Parathyroid adenoma (tissue), 2 donors: ENCODE measurements at regions not wholly inside any gene's neighbourhood (a gene's known extent, or its start where the extent isn't known, plus 50 kb on each side); places are given as distances from the start of the nearest gene placed in this dataset.

Source experiments
- H2AFZ ChIP-seq: fragments of 300-600 bp; sonication (generic); one replicate; pipeline ENCODE4 v1.7.0; 2017; ENCODE audit warnings: antibody characterized with exemption, mild to moderate bottlenecking
- H3K27ac ChIP-seq: fragments of 300-600 bp; sonication (generic); one replicate; pipeline ENCODE4 v1.7.0; 2017
- H3K27me3 ChIP-seq: fragments of 300-600 bp; sonication (generic); one replicate; pipeline ENCODE4 v1.7.0; 2017; ENCODE audit warnings: low read length; ENCODE audit not compliant: control insufficient read depth, insufficient read depth
- H3K36me3 ChIP-seq: fragments of 300-600 bp; sonication (generic); one replicate; pipeline ENCODE4 v1.7.0; 2017; ENCODE audit warnings: low read length; ENCODE audit not compliant: control insufficient read depth, insufficient read depth
- H3K4me1 ChIP-seq: fragments of 300-600 bp; sonication (generic); one replicate; pipeline ENCODE4 v1.7.0; 2017; ENCODE audit warnings: control low read depth
- H3K4me2 ChIP-seq: fragments of 300-600 bp; sonication (generic); one replicate; pipeline ENCODE4 v1.7.0; 2017; ENCODE audit warnings: low read length
- H3K4me3 ChIP-seq: fragments of 300-600 bp; sonication (generic); one replicate; pipeline ENCODE4 v1.7.0; 2017; ENCODE audit warnings: low read depth, low read length
- H3K79me2 ChIP-seq: fragments of 300-600 bp; sonication (generic); one replicate; pipeline ENCODE4 v1.7.0; 2017; ENCODE audit warnings: control low read depth
- H3K9ac ChIP-seq: fragments of 300-600 bp; sonication (generic); one replicate; pipeline ENCODE4 v1.7.0; 2017; ENCODE audit warnings: mild to moderate bottlenecking
- H3K9me3 ChIP-seq: fragments of 300-600 bp; sonication (generic); one replicate; pipeline ENCODE4 v1.7.0; 2017; ENCODE audit warnings: low read length; ENCODE audit not compliant: control insufficient read depth
- CTCF ChIP-seq: fragments of 300-600 bp; sonication (generic); IDR thresholded peaks from one replicate; pipeline ENCODE4 v1.7.0; 2017; ENCODE audit warnings: antibody characterized with exemption, mild to moderate bottlenecking
- donor health status: primary hyperparathyroidism.

- no peak for TF ChIP-seq CTCF
- no peaks in the 10 kb centered on the region for H3K36me3 ChIP-seq
- no peak overlapping the region for H3K4me3 ChIP-seq
- H3K9ac ChIP-seq: no peak overlapping the region
- no peaks in the 10 kb centered on the region for H3K9me3 ChIP-seq
- H3K27me3 ChIP-seq: no peaks in the 10 kb centered on the region
- H3K4me1 ChIP-seq: no peaks in the 10 kb centered on the region
- no peak overlapping the region for H2AFZ ChIP-seq
- H3K4me2 ChIP-seq: no peak overlapping the region
- H3K79me2 ChIP-seq: no peaks in the 10 kb centered on the region
- no peak overlapping the region for H3K27ac ChIP-seq
Measured at GRCh38 chr4:187921946-187922623, 73.5 kb upstream of the ZFP42 start.

- H3K4me2 ChIP-seq: no peak overlapping the region
- TF ChIP-seq CTCF: no peak
- no peaks in the 10 kb centered on the region for H3K4me1 ChIP-seq
Measured at GRCh38 chr4:187929024-187929423, 66.5 kb upstream of the ZFP42 start.

GRCh38 chr4:187934766-187935165 lies 60.8 kb upstream of the ZFP42 start:
- no peak overlapping the region for H2AFZ ChIP-seq
- no peak overlapping the region for H3K4me2 ChIP-seq
- H3K36me3 ChIP-seq: no peaks in the 10 kb centered on the region
- no peak overlapping the region for H3K27ac ChIP-seq
- TF ChIP-seq CTCF: no peak
- no peaks in the 10 kb centered on the region for H3K9me3 ChIP-seq
- H3K79me2 ChIP-seq: no peaks in the 10 kb centered on the region
- H3K27me3 ChIP-seq: no peaks in the 10 kb centered on the region
- H3K4me3 ChIP-seq: no peak overlapping the region
- H3K9ac ChIP-seq: no peak overlapping the region
- no peaks in the 10 kb centered on the region for H3K4me1 ChIP-seq

More at GRCh38 chr4:187929024-187929423, 66.5 kb upstream of the ZFP42 start:
- no peak overlapping the region for H2AFZ ChIP-seq
- H3K79me2 ChIP-seq: no peaks in the 10 kb centered on the region
- no peaks in the 10 kb centered on the region for H3K27me3 ChIP-seq
- no peaks in the 10 kb centered on the region for H3K9me3 ChIP-seq
- H3K4me3 ChIP-seq: no peak overlapping the region
- H3K27ac ChIP-seq: no peak overlapping the region
- H3K36me3 ChIP-seq: no peaks in the 10 kb centered on the region
- no peak overlapping the region for H3K9ac ChIP-seq

GRCh38 chr4:187937557-187937956 lies 58.0 kb upstream of the ZFP42 start:
- H3K9ac ChIP-seq: no peak overlapping the region
- H3K27ac ChIP-seq: no peak overlapping the region
- no peak overlapping the region for H3K4me3 ChIP-seq
- no peaks in the 10 kb centered on the region for H3K79me2 ChIP-seq
- no peaks in the 10 kb centered on the region for H3K9me3 ChIP-seq
- H3K4me2 ChIP-seq: no peak overlapping the region
- H3K4me1 ChIP-seq: no peaks in the 10 kb centered on the region
- TF ChIP-seq CTCF: no peak
- no peaks in the 10 kb centered on the region for H3K36me3 ChIP-seq
- no peak overlapping the region for H2AFZ ChIP-seq
- no peaks in the 10 kb centered on the region for H3K27me3 ChIP-seq

GRCh38 chr4:187940299-187940698 lies 55.3 kb upstream of the ZFP42 start:
- Histone ChIP-seq H3K9me3 (no peaks in the 10 kb centered on the region), H3K27ac (no peak overlapping the region), H3K9ac (no peak overlapping the region), H3K4me3 (no peak overlapping the region), H2AFZ (no peak overlapping the region), H3K4me1 (no peaks in the 10 kb centered on the region), H3K79me2 (no peaks in the 10 kb centered on the region), H3K36me3 (no peaks in the 10 kb centered on the region), H3K4me2 (no peak overlapping the region), H3K27me3 (no peaks in the 10 kb centered on the region)
- no peak for TF ChIP-seq CTCF
